H1 (cell line): ENCODE measurements at regions not wholly inside any gene's neighbourhood (a gene's known extent, or its start where the extent isn't known, plus 50 kb on each side); places are given as distances from the start of the nearest gene placed in this dataset.
A peak's percentile ranks its signal among the peaks of the same experiment; 100 is the strongest.

Source experiments
- CTCF ChIA-PET: fragments of 300-600 bp; sonication (Branson Sonifier 250); formaldehyde crosslinking; loops from one replicate; lab custom pipeline; 2021; ENCODE audit not compliant: partially characterized antibody; lab: Charles Lee
- POLR2A ChIA-PET: fragments of 300-600 bp; sonication (Branson Sonifier 250); formaldehyde crosslinking; loops from one replicate; lab custom pipeline; 2021; ENCODE audit warnings: inconsistent platforms; ENCODE audit not compliant: partially characterized antibody; lab: Charles Lee
- DNase-seq, 2 experiments: peaks; one replicate each; pipeline versions ENCODE4 v3.0.0 to v3.0.0-alpha.2; 2010 to 2022; ENCODE audit warnings: low spot score in 2 of 2, low read depth in 1 of 2, mixed read lengths in 1 of 2
- FAIRE-seq: peaks from 2 replicates; lab custom pipeline; 2011; peaks lifted over from hg19 to GRCh38; lab: Jason Lieb, UNC
- H2AFZ ChIP-seq: 2 replicates; pipeline ENCODE4 v1.8.1; 2012; ENCODE audit warnings: low read length, inconsistent platforms
- H2AK5ac ChIP-seq: 2 replicates; pipeline ENCODE4 v1.6.1; 2013; ENCODE audit warnings: low read depth, low read length
- H2BK120ac ChIP-seq: replicated peaks from 2 replicates; pipeline ENCODE3; 2013; ENCODE audit warnings: low read depth, low read length, inconsistent platforms
- H2BK12ac ChIP-seq: 2 replicates; pipeline ENCODE4 v1.6.1; 2013; ENCODE audit warnings: low read depth, low read length
- H2BK15ac ChIP-seq: 2 replicates; pipeline ENCODE4 v1.6.1; 2013; ENCODE audit warnings: low read length
- H2BK20ac ChIP-seq: 2 replicates; pipeline ENCODE4 v1.6.1; 2013; ENCODE audit warnings: low read length
- H2BK5ac ChIP-seq: 2 replicates; pipeline ENCODE4 v1.6.1; 2013; ENCODE audit warnings: low read depth, low read length
- H3K14ac ChIP-seq: 2 replicates; pipeline ENCODE4 v1.6.1; 2013; ENCODE audit warnings: inconsistent platforms; ENCODE audit not compliant: insufficient read length
- H3K18ac ChIP-seq: 2 replicates; pipeline ENCODE4 v1.6.1; 2013; ENCODE audit warnings: low read length; ENCODE audit errors: extremely low read depth
- H3K23ac ChIP-seq: 2 replicates; pipeline ENCODE4 v1.6.1; 2013; ENCODE audit warnings: inconsistent platforms; ENCODE audit not compliant: insufficient read length
- H3K23me2 ChIP-seq: 2 replicates; pipeline ENCODE4 v1.6.1; 2013; ENCODE audit warnings: low read depth, low read length
- H3K27ac ChIP-seq: 2 replicates; pipeline ENCODE4 v1.6.1; 2011; ENCODE audit warnings: low read depth, low read length, inconsistent platforms
- H3K27me3 ChIP-seq, 4 experiments: replicated peaks in 1 of 4; 1 replicate in 1 of 4; 2 replicates in 3 of 4; pipeline versions ENCODE4 v1.6.1 to v1.8.1; 2011 to 2013; ENCODE audit warnings: low read length in 3 of 4, mild to moderate bottlenecking in 3 of 4, inconsistent platforms in 2 of 4, mixed read lengths in 2 of 4, moderate library complexity in 1 of 4; ENCODE audit not compliant: control insufficient read depth in 3 of 4, insufficient read depth in 3 of 4; ENCODE audit errors: extremely low read depth in 1 of 4
- H3K36me3 ChIP-seq, 4 experiments: 2 replicates each; pipeline versions ENCODE4 v1.6.1 to v1.8.1; 2011 to 2013; ENCODE audit warnings: mild to moderate bottlenecking in 4 of 4, low read length in 3 of 4, moderate library complexity in 2 of 4, control low read depth in 1 of 4, inconsistent platforms in 1 of 4; ENCODE audit not compliant: insufficient read depth in 4 of 4, control insufficient read depth in 2 of 4
- H3K4ac ChIP-seq: replicated peaks from 2 replicates; pipeline ENCODE3; 2013; ENCODE audit warnings: low read length, low read depth, mixed read lengths, inconsistent platforms; ENCODE audit not compliant: insufficient read length
- H3K4me1 ChIP-seq, 4 experiments: replicated peaks in 1 of 4; 1 replicate in 1 of 4; 2 replicates in 3 of 4; pipeline versions ENCODE4 v1.6.1 to v1.8.1; 2011 to 2013; ENCODE audit warnings: low read length in 3 of 4, inconsistent platforms in 2 of 4, mixed read lengths in 1 of 4; ENCODE audit not compliant: insufficient read depth in 4 of 4, control insufficient read depth in 3 of 4
- H3K4me2 ChIP-seq, 2 experiments: 2 replicates each; pipeline versions ENCODE4 v1.6.1 to v1.8.1; 2011 to 2013; ENCODE audit warnings: low read depth in 2 of 2, low read length in 2 of 2, control low read depth in 1 of 2, inconsistent platforms in 1 of 2, mild to moderate bottlenecking in 1 of 2; ENCODE audit not compliant: insufficient read depth in 1 of 2
- H3K4me3 ChIP-seq, 4 experiments: fragments of 200-600, 300-600 bp in 1 of 4; sonication (generic), shearing (Covaris generic), sonication (Bioruptor Twin) in 1 of 4; 2 replicates each; pipeline versions ENCODE4 v1.5.1 to v1.8.1; 2011 to 2016; ENCODE audit warnings: low read length in 4 of 4, low read depth in 3 of 4, control low read depth in 2 of 4, inconsistent platforms in 2 of 4, mild to moderate bottlenecking in 2 of 4, mixed read lengths in 1 of 4, moderate library complexity in 1 of 4; ENCODE audit not compliant: insufficient read depth in 2 of 4; ENCODE audit errors: extremely low read depth in 1 of 4
- H3K56ac ChIP-seq: replicated peaks from 2 replicates; pipeline ENCODE3; 2013; ENCODE audit warnings: low read depth, mild to moderate bottlenecking, mixed read lengths, low read length, inconsistent platforms; ENCODE audit not compliant: insufficient read length
- H3K79me1 ChIP-seq: 2 replicates; pipeline ENCODE4 v1.6.1; 2013; ENCODE audit warnings: low read depth, low read length, control low read depth
- H3K79me2 ChIP-seq, 2 experiments: 2 replicates each; pipeline versions ENCODE4 v1.6.1 to v1.8.1; 2012 to 2013; ENCODE audit warnings: low read length in 2 of 2, mild to moderate bottlenecking in 2 of 2, inconsistent platforms in 1 of 2; ENCODE audit not compliant: insufficient read depth in 2 of 2, control insufficient read depth in 1 of 2
- H3K9ac ChIP-seq, 4 experiments: replicated peaks in 1 of 4; 1 replicate in 1 of 4; 2 replicates in 3 of 4; pipeline versions ENCODE4 v1.6.1 to v1.8.1; 2011 to 2013; ENCODE audit warnings: low read depth in 3 of 4, low read length in 3 of 4, control low read depth in 2 of 4, mild to moderate bottlenecking in 2 of 4, moderate library complexity in 2 of 4, inconsistent platforms in 1 of 4; ENCODE audit errors: extremely low read depth in 1 of 4
- H3K9me3 ChIP-seq, 2 experiments: 2 replicates each; pipeline versions ENCODE4 v1.6.1 to v1.8.1; 2012 to 2013; ENCODE audit warnings: mild to moderate bottlenecking in 2 of 2, moderate library complexity in 2 of 2, control low read depth in 1 of 2, inconsistent platforms in 1 of 2, low read depth in 1 of 2, low read length in 1 of 2, mixed read lengths in 1 of 2; ENCODE audit not compliant: insufficient read depth in 2 of 2
- H4K20me1 ChIP-seq, 2 experiments: replicated peaks in 1 of 2; 2 replicates each; pipeline versions ENCODE3 to v1.8.1; 2011 to 2013; ENCODE audit warnings: inconsistent platforms in 2 of 2, low read length in 2 of 2, mild to moderate bottlenecking in 1 of 2; ENCODE audit not compliant: insufficient read depth in 2 of 2, control insufficient read depth in 1 of 2
- H4K5ac ChIP-seq: 2 replicates; pipeline ENCODE4 v1.6.1; 2013; ENCODE audit warnings: low read length, low read depth, mixed read lengths, inconsistent platforms; ENCODE audit not compliant: insufficient read length
- H4K8ac ChIP-seq: 2 replicates; pipeline ENCODE4 v1.8.0; 2013; ENCODE audit warnings: mild to moderate bottlenecking, moderate library complexity, low read length, inconsistent platforms; ENCODE audit not compliant: insufficient read depth; ENCODE audit errors: extremely low read depth
- H4K91ac ChIP-seq: replicated peaks from 2 replicates; pipeline ENCODE3; 2013; ENCODE audit warnings: low read length, mixed read lengths, inconsistent platforms; ENCODE audit not compliant: insufficient read length
- BACH1 ChIP-seq: IDR thresholded peaks from 2 replicates; pipeline ENCODE4 v1.6.1; 2012; ENCODE audit warnings: low read length, improper control_type of control experiment
- CHD2 ChIP-seq: IDR thresholded peaks from 2 replicates; pipeline ENCODE4 v1.6.1; 2012; ENCODE audit warnings: low read length, improper control_type of control experiment
- JUND ChIP-seq: IDR thresholded peaks from 2 replicates; pipeline ENCODE4 v1.6.1; 2011; ENCODE audit warnings: mild to moderate bottlenecking, improper control_type of control experiment, low read length
- MAFK ChIP-seq: IDR thresholded peaks from 2 replicates; pipeline ENCODE4 v1.6.1; 2012; ENCODE audit warnings: low read depth, mild to moderate bottlenecking, improper control_type of control experiment, low read length
- NRF1 ChIP-seq: IDR thresholded peaks from 2 replicates; pipeline ENCODE4 v1.6.1; 2011; ENCODE audit warnings: mild to moderate bottlenecking, low read depth, low read length, improper control_type of control experiment
- SIX5 ChIP-seq: IDR thresholded peaks from 2 replicates; pipeline ENCODE4 v1.6.1; 2011; ENCODE audit warnings: mild to moderate bottlenecking, low read depth, low read length
- TEAD4 ChIP-seq: IDR thresholded peaks from 2 replicates; pipeline ENCODE4 v1.6.1; 2012; ENCODE audit warnings: low read depth, low read length, inconsistent platforms, mixed read lengths
- ZNF274 ChIP-seq: IDR thresholded peaks from 2 replicates; pipeline ENCODE4 v1.7.0; 2012; ENCODE audit warnings: low read length, borderline replicate concordance; ENCODE audit errors: extremely low read depth
- WGBS, 2 experiments: shearing (Covaris generic) in 1 of 2; methylation state at CpG; one replicate each; pipeline versions ENCODE4 v1.1.6 to v1.1.7; 2013 to 2015; ENCODE audit warnings: low lambda C conversion rate in 2 of 2, mixed read lengths in 2 of 2, inconsistent platforms in 1 of 2, low coverage in 1 of 2, missing lambda C conversion rate in 1 of 2; ENCODE audit not compliant: insufficient replicate concordance in 2 of 2, insufficient coverage in 1 of 2, insufficient read length in 1 of 2; ENCODE audit errors: extremely low coverage in 1 of 2, missing lambda C conversion rate in 1 of 2; 5-methylcytosine and 5-hydroxymethylcytosine counted together

DNA sequence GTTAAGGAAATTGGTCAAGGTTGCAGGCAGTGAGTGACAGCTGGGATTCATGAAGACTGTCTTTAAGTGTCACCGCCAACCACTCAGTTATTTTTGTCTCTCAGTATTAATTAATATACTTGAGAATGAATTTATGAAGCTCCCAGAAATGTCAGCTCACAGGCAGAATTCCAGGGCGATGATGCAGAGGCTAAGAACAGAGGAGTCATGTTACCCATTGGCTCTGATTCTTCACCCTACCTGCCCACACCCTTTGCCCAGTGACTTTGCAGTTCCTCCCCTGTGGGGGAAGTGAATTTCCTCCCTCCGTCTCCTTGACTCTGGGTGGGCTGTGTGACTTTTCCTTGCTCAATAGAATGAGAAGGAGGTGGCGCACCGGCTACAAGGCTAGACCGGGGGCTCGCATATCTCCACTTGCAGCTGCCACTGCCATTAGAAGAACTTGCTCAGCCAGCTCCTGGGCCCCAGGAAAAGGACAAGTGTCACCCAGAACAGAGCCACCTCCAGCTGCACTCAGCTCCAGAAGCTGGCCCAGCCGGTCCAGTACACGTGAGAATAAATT lies 157.1 kb upstream of the PRKCQ start:
- no peaks in the 10 kb centered on the region for H3K79me1 ChIP-seq
- peaks cover 4 to 19% (median 14%) of the 10 kb centered on the region in 4 experiments for H3K4me1 ChIP-seq
- H4K91ac ChIP-seq: peak overlapping the region; percentile 4
- no peak overlapping the region for H2AFZ ChIP-seq
- peak overlapping the region; percentile 53; the same call in 1 of the 2 replicates for H2BK20ac ChIP-seq
- no peak overlapping the region for H3K56ac ChIP-seq
- H2BK5ac ChIP-seq: 0 out of 2 replicates have a peak overlapping the region, but pooled peaks have one; percentile 61
- no peaks in the 10 kb centered on the region for H4K20me1 ChIP-seq
- no peak overlapping the region for H2BK15ac ChIP-seq
- 0 out of 2 replicates have a peak, but pooled peaks have one; percentile 9 for TF ChIP-seq JUND
- 0 out of 2 replicates have a peak, but pooled peaks have one; percentile 25 for TF ChIP-seq TEAD4
- peak; percentile 32; the same call in 1 of the 2 replicates for TF ChIP-seq MAFK
- no peak for TF ChIP-seq CHD2
- TF ChIP-seq NRF1: no peak
- TF ChIP-seq ZNF274: no peak
- TF ChIP-seq BACH1: peak; percentile 67
- no peak for TF ChIP-seq SIX5
- TF ChIP-seq, all 59 proteins: peak for 4
- DNase-seq: peak; percentile 29 to 54
- Histone ChIP-seq H3K23ac (no peak overlapping the region), H3K14ac (no peak overlapping the region), H3K18ac (peak overlapping the region; percentile 11; the same call in 1 of the 2 replicates), H2AK5ac (no peak overlapping the region), H2BK120ac (no peak overlapping the region), H3K36me3 (no peaks in the 10 kb centered on the region), H3K4ac (no peak overlapping the region), H4K8ac (no peak overlapping the region), H4K5ac (no peak overlapping the region), H2BK12ac (no peak overlapping the region), H3K9ac (no peak overlapping the region), H3K4me2 (peak overlapping the region; percentile 9 to 34; a peak in 3 of 4 replicates), H3K79me2 (no peaks in the 10 kb centered on the region), H3K4me3 (no peak overlapping the region), H3K9me3 (no peaks in the 10 kb centered on the region), H3K23me2 (no peaks in the 10 kb centered on the region; the same call in 1 of the 2 replicates), H3K27me3 (no peaks in the 10 kb centered on the region), H3K27ac (no peak overlapping the region)
- no peak for FAIRE-seq
- ChIA-PET POLR2A (interaction anchor here (0.9 kb wide), 1 partner anchor 58 kb away, joined by 3 read pairs; no protein-coding TSS in a partner anchor), CTCF (interaction anchor here (0.8 to 2.4 kb wide), 7 partner anchors 8 to 57 kb away, joined by 3 to 8 read pairs (median 3); no protein-coding TSS in a partner anchor)
- WGBS, 2 experiments: 63% methylated on average over 9 of the region's 9 CpGs; no CpG with 5 or more reads in 1 of the 2 experiments
